Hepatocyte (in vitro differentiated cells): ENCODE measurements at regions not wholly inside any gene's neighbourhood (a gene's known extent, or its start where the extent isn't known, plus 50 kb on each side); places are given as distances from the start of the nearest gene placed in this dataset.

ENCODE experiments used
- CTCF ChIP-seq: fragments of 200-600 bp; sonication (generic); IDR thresholded peaks from 2 replicates; pipeline ENCODE4 v1.5.1; 2016; ENCODE audit warnings: antibody characterized with exemption, mild to moderate bottlenecking; ENCODE audit not compliant: poor library complexity
- EZH2 ChIP-seq: fragments of 200-600 bp; sonication (generic); IDR thresholded peaks from 2 replicates; pipeline ENCODE4 v1.6.1; 2016; ENCODE audit warnings: antibody characterized with exemption, mild to moderate bottlenecking, borderline replicate concordance

- TF ChIP-seq CTCF: no peak
- no peak for TF ChIP-seq EZH2
Measured at GRCh38 chr4:14254926-14255325, 627.4 kb upstream of the BOD1L1 start.
